ENCODE measurements at regions not wholly inside any gene's neighbourhood (a gene's known extent, or its start where the extent isn't known, plus 50 kb on each side); places are given as distances from the start of the nearest gene placed in this dataset.

DNA sequence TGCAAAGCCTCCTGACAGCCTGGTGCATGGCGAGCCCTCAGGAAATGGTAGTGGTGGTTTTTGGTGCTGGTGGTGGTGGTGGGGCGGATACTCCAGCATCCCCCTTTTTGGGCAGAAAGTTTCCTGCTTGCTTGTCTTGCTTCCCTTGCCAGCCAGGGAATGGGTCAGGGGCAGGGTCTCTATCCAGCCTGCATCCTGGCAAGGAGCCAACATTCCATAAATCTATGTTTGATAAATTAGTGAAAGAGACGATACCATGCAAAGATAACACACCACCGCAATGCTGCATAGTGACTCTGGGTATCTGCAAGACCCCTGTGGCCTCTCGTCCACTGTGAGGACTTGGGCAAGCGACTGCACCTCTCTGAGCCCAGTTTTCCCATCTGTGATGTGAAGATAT, 246.2 kb downstream of the LRFN2 start:
- no peak for DNase-seq (ENCODE audit: low spot score)

GRCh38 chr6:40340196-40340595, 247.0 kb downstream of the LRFN2 start:
- DNase-seq (ENCODE audit: low spot score): no peak

- no peak for DNase-seq (ENCODE audit: low spot score)
Measured at GRCh38 chr6:40338306-40338705, 248.9 kb downstream of the LRFN2 start.

DNA sequence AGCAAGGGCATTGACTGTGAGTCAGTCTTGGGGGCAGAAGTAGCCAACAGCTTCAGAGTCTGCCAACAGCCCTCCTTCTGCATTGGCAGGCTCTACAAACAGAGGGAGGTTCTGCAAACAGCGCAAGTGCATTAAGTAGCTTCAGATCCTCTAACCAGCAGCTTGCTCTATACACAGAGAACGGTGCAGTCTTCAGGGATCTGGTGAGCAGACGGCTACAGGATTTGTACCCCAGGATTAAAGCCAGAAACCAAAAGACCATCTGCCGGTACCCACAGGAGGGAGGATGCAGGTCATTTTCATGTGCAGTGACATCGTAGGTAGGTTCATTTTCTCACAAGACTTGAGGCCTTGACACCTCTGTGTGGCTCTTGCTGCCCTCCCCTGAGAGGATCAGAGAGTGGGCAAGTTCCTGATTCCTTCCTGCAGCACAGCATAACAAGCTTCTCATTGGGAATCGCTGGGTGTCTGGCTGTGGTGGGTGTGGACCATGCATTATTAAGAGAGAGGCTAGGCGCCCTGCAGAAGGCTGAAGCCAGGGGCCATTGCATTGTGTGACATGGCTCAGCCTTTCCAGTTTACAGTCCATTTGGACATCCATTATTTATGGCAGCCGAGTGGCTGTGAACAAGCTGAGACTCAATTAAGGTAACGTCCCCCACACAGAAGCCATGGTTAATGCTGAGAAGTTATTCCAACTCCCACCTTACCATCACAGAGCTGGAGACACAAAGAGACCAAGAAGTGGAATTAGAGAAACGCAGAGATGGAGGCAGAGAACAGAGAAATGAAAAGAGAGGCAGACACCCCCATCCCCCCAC, 250.0 kb downstream of the LRFN2 start:
- DNase-seq (ENCODE audit: low spot score): no peak

DNA sequence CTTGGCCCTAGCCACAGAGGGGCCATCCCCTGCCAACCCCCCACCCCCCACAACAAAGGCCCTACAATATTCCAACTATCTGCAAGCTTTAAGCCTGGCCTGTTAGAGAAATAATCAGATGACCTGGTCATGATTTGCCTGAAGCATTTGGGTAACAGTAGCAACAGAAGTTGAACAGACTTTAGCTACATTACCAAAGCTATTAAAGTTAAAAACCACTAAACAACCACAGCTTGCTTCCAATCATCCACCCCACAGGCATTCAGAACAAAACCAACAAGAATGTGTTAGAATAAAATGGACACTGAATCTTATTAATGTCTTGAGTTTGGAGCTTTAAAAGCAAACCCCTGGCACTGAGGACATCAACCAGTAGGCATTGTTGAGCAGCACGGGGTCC, 250.9 kb downstream of the LRFN2 start:
- DNase-seq (ENCODE audit: low spot score): no peak

GRCh38 chr6:40334496-40335270, 252.5 kb downstream of the LRFN2 start:
- no peak for DNase-seq (ENCODE audit: low spot score)

GRCh38 chr6:40331545-40331944, 255.6 kb downstream of the LRFN2 start:
- DNase-seq (ENCODE audit: low spot score): no peak

DNA sequence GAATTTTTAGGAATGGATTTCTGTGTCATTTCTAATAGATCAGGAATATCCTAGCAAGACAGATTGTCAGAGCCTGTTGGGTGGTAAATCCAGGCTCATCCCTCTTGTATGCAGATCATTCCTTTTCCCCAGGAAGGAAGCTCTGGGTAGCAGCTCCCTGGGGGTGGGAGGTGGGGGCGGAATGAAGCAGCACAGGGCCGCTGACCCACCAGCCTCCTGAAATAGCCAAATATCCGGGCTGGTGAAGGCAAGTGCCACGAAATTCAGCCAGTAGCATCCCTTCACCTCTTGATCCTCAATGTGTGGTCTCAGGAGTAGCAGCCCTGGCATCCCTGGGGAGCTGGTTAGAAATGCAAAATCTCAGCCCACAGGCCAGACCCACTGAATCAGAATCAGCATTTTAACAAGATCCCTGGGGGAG, 256.9 kb downstream of the LRFN2 start:
- DNase-seq (ENCODE audit: low spot score): no peak

- no peak for DNase-seq (ENCODE audit: low spot score)
Measured at GRCh38 chr6:40328986-40329545, 258.1 kb downstream of the LRFN2 start.

GRCh38 chr6:40328386-40328985, 258.7 kb downstream of the LRFN2 start:
- peak; percentile 43 for DNase-seq (ENCODE audit: low spot score)

DNA sequence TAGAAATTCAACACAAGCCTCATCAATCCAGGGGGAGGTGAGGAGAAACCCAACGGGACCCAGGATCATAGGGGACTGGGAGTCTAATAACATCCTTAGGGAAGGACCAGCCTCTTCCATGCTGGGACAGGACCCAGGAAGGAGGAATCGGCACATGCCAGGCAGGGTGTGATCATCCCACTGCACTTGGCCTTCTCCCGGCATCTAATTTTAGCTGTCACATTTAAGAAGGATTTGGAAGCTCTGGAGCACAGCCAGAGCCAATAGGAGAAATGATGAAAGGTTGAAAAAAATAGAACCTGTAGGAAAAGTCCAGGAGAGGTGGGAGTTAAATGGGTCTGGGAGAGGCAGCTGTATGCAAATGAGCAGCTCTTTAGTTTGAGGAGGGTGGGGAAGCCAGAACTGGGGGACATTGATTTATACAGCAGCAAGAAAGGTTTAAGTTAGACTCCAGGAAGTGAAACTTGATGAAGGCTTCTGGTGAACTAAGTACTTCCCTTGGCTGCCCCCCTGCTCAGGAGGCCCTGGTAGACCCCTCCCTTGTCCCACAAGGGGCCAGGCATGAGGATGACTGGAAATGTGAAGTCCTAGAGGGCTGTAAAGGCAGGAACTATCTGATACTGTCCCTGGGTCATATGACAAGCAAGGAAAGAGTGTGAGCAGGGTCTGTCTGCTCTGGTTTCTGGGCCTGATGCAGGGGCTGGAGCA, 260.3 kb downstream of the LRFN2 start:
- DNase-seq (ENCODE audit: low spot score): no peak

- DNase-seq (ENCODE audit: low spot score): no peak
Measured at GRCh38 chr6:40325791-40326190, 261.4 kb downstream of the LRFN2 start.

- DNase-seq (ENCODE audit: low spot score): no peak
Measured at GRCh38 chr6:40325041-40325440, 262.1 kb downstream of the LRFN2 start.

DNA sequence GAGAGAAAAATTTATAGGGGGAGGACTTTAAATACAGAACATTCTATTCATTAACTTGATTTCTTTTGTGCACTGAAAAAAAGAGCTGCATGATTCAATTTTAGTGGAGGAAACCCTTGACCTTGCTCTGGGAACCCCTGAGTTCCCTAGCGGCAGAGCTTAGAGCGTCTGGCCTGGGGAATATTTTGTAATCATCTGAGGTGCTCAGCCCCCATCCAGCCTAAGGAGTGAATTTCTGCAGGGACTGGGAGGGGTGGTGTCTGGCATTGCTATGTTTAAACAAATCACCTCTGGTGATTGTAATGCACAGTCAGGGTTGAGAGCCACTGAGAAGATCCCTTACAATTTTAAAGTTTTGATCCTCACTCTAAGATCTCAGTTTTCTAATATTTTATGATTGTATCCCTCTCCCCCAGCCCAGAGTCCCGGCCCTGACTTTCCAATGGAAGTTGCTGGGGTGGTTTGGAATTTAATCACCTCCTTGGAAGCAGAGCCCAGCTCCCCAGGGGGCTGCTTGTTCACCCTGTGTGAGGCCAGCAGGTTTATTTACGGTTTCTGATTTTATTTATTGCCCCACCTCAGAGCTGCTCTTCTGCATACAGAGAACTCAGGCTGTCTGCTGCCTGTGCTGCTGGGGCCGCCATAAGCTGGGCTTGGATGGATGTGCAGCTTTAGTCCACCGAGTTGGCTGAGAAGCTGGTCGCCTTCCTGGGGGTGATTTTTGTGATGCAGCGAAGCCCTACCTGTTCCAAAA, 263.1 kb downstream of the LRFN2 start:
- DNase-seq (ENCODE audit: low spot score): no peak

DNA sequence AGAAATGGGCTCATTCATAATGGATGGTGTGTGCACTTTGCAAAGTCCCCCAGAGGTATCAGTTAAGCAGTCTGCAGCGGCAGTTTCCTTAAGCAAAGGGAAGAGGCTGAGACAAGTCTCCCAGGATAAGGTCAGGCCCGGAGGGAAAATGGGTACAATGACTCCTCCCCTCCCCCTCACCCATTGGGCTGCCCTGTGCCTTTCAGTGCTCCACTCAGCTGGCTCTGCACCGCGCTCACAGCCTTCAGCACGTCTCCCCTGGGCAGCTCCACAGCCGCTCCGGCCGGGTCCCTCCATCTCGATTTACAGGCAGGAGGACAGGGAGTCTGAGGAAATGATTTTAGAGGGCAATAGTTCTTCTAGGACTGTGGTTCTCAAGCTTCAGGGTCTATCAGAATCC, 264.8 kb downstream of the LRFN2 start:
- DNase-seq (ENCODE audit: low spot score): no peak

DNA sequence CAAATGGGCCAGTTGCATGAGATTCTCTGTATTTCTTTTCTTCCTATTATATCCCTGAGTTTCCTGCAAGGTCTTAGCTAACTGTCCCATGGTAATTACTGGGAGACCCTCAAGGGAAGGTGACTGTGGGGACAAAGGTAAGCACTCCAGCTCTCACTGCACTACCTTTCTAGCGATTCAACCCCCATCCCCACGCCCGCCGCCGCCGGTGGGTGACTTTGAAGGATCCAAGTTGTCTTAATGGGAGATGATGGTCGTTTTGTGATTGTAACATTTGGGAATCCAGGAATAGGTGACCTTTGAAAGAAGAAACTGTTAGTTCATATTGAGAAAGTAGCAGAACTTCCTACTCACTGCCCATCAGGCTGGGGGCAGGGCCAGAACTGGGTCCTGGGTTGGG, 265.5 kb downstream of the LRFN2 start:
- DNase-seq (ENCODE audit: low spot score): no peak

- DNase-seq (ENCODE audit: low spot score): no peak
Measured at GRCh38 chr6:40320947-40321346, 266.2 kb downstream of the LRFN2 start.

DNA sequence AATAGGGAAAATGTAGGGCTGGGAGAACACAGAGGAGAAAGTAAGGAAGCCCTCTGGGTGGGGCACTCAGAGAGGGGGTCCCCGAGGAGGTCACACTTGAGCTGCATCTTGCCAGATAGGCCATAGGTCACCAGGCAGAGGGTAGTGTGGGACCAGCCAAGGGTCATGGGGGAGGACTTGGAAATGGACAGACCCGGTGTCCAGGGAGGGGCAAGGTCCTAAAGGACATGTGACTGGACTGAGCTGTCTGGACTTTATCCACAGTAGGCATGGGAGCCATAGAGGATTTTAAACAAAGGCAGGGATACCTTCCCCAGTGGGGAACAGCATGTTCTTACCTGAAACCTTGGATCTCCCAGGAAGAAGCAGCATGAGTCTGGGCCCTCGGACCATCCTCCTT, 266.7 kb downstream of the LRFN2 start:
- DNase-seq (ENCODE audit: low spot score): no peak

- DNase-seq (ENCODE audit: low spot score): no peak
Measured at GRCh38 chr6:40319124-40319523, 268.0 kb downstream of the LRFN2 start.

- DNase-seq (ENCODE audit: low spot score): no peak
Measured at GRCh38 chr6:40315060-40315459, 272.1 kb downstream of the LRFN2 start.

DNA sequence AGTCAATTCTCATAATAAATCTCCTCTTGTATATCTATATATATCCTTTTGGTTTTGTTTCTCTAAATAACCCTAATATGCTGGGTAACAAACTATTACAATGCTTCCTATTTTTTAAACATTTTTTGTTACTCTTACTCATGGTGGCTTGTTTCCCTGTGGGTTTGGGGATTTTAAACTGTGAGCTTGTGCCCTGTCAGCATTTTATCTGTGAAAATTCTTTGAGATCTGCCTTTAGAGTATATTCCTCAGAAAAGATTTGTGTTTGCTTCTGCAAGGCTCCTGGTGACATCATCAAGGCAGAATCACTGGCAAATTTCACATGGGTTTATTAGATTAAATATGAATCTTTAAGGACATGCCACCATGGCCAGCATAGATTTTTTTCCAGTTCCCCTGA, 273.6 kb downstream of the LRFN2 start:
- DNase-seq (ENCODE audit: low spot score): no peak

Data from germinal center (tissue), 1 donor.